ENCODE measurements at regions not wholly inside any gene's neighbourhood (a gene's known extent, or its start where the extent isn't known, plus 50 kb on each side); places are given as distances from the start of the nearest gene placed in this dataset.

GRCh38 chr6:120774275-120774674, 560.0 kb downstream of the TBC1D32 start:
- TF ChIP-seq CTCF (IDR thresholded peaks at IDR 0.05 in 8 of 11, conservative IDR thresholded peaks at IDR 0.05 in 3 of 11) (no peak), POLR2A (IDR thresholded peaks at IDR 0.05) (no peak)

Measured in spleen (tissue), 7 donors.